ENCODE measurements at regions not wholly inside any gene's neighbourhood (a gene's known extent, or its start where the extent isn't known, plus 50 kb on each side); places are given as distances from the start of the nearest gene placed in this dataset.

- no peak for DNase-seq (ENCODE audit: low spot score)
- no peak for TF ChIP-seq CTCF (IDR thresholded peaks at IDR 0.05)
- H3K4me3 ChIP-seq: no peak overlapping the region
- H3K27ac ChIP-seq: no peak overlapping the region
Measured at GRCh38 chr13:59494560-59494970, 669.2 kb downstream of the DIAPH3 start.

- DNase-seq (ENCODE audit: low spot score): no peak
- no peak overlapping the region for H3K4me3 ChIP-seq
- no peak for TF ChIP-seq CTCF (IDR thresholded peaks at IDR 0.05)
- H3K27ac ChIP-seq: no peak overlapping the region
Measured at GRCh38 chr13:59495299-59495698, 668.4 kb downstream of the DIAPH3 start.

GRCh38 chr13:59495936-59496512, 667.7 kb downstream of the DIAPH3 start:
- Histone ChIP-seq H3K4me3 (no peak overlapping the region), H3K27ac (no peak overlapping the region)
- no peak for TF ChIP-seq CTCF (IDR thresholded peaks at IDR 0.05)
- no peak for DNase-seq (ENCODE audit: low spot score)

- H3K27ac ChIP-seq: no peak overlapping the region
- H3K4me3 ChIP-seq: no peak overlapping the region
- TF ChIP-seq CTCF (IDR thresholded peaks at IDR 0.05): no peak
- DNase-seq (ENCODE audit: low spot score): no peak
Measured at GRCh38 chr13:59497621-59498247, 666.0 kb downstream of the DIAPH3 start.

- no peak overlapping the region for H3K4me3 ChIP-seq
- no peak overlapping the region for H3K27ac ChIP-seq
- DNase-seq (ENCODE audit: low spot score): no peak
- no peak for TF ChIP-seq CTCF (IDR thresholded peaks at IDR 0.05)
Measured at GRCh38 chr13:59501004-59501403, 662.7 kb downstream of the DIAPH3 start.

- no peak for DNase-seq (ENCODE audit: low spot score)
- no peak overlapping the region for H3K27ac ChIP-seq
- H3K4me3 ChIP-seq: no peak overlapping the region
- no peak for TF ChIP-seq CTCF (IDR thresholded peaks at IDR 0.05)
Measured at GRCh38 chr13:59504407-59504806, 659.3 kb downstream of the DIAPH3 start.

GRCh38 chr13:59510386-59510785, 653.3 kb downstream of the DIAPH3 start:
- no peak for TF ChIP-seq CTCF (IDR thresholded peaks at IDR 0.05)
- Histone ChIP-seq H3K4me3 (no peak overlapping the region), H3K27ac (no peak overlapping the region)
- DNase-seq (ENCODE audit: low spot score): no peak
